WTC11 (cell line): ENCODE measurements at regions not wholly inside any gene's neighbourhood (a gene's known extent, or its start where the extent isn't known, plus 50 kb on each side); places are given as distances from the start of the nearest gene placed in this dataset.

ENCODE experiments used
- CBFB ChIP-seq: sonication (generic); formaldehyde crosslinking; IDR thresholded peaks from 2 replicates; pipeline ENCODE4 v1.8.1; 2022; ENCODE audit warnings: mild to moderate bottlenecking, low read depth, missing genetic modification reagents
- CREM ChIP-seq: sonication (generic); formaldehyde crosslinking; IDR thresholded peaks from 2 replicates; pipeline ENCODE4 v1.8.1; 2022; ENCODE audit warnings: mild to moderate bottlenecking, missing genetic modification reagents, moderate library complexity
- NFATC4 ChIP-seq: fragments of 250-450 bp; sonication (Bioruptor Pico); IDR thresholded peaks from 2 replicates; pipeline ENCODE4 v1.9.0; 2021; ENCODE audit warnings: mild to moderate bottlenecking
- NFE2L1 ChIP-seq: sonication (generic); formaldehyde crosslinking; IDR thresholded peaks from 2 replicates; pipeline ENCODE4 v1.8.1; 2023; ENCODE audit warnings: missing genetic modification reagents
- NR1H2 ChIP-seq: sonication (generic); formaldehyde crosslinking; IDR thresholded peaks from 2 replicates; pipeline ENCODE4 v1.9.0; 2021; ENCODE audit warnings: mild to moderate bottlenecking, moderate library complexity, missing genetic modification reagents
- NR2C2 ChIP-seq: sonication (generic); formaldehyde crosslinking; IDR thresholded peaks from 2 replicates; pipeline ENCODE4 v1.8.0; 2022; ENCODE audit warnings: mild to moderate bottlenecking, missing genetic modification reagents
- PRRX2 ChIP-seq: fragments of 250-450 bp; sonication (Bioruptor Pico); IDR thresholded peaks from 2 replicates; pipeline ENCODE4 v1.8.0; 2021; ENCODE audit warnings: mild to moderate bottlenecking
- RELA ChIP-seq: sonication (generic); formaldehyde crosslinking; IDR thresholded peaks from 2 replicates; pipeline ENCODE4 v1.8.1; 2022; ENCODE audit warnings: missing genetic modification reagents, mild to moderate bottlenecking, borderline replicate concordance
- SP1 ChIP-seq: sonication (generic); formaldehyde crosslinking; conservative IDR thresholded peaks from 2 replicates; pipeline ENCODE4 v1.8.1; 2022; ENCODE audit warnings: missing genetic modification reagents
- ZNF317 ChIP-seq: sonication (generic); formaldehyde crosslinking; IDR thresholded peaks from 2 replicates; pipeline ENCODE4 v1.8.1; 2023; ENCODE audit warnings: low read depth, mild to moderate bottlenecking, moderate library complexity, missing genetic modification reagents, borderline replicate concordance
- TF ChIP-seq, protein P1 (sequence below): sonication (generic); formaldehyde crosslinking; IDR thresholded peaks from 2 replicates; pipeline ENCODE4 v1.8.0; 2022; ENCODE audit warnings: mild to moderate bottlenecking, missing genetic modification reagents
- TF ChIP-seq, protein P2 (sequence below): sonication (generic); formaldehyde crosslinking; IDR thresholded peaks from 2 replicates; pipeline ENCODE4 v1.8.0; 2022; ENCODE audit warnings: mild to moderate bottlenecking, missing genetic modification reagents
- TF ChIP-seq, protein P3 (sequence below): fragments of 200-600 bp; IDR thresholded peaks from 2 replicates; pipeline ENCODE4 v1.8.0; 2022; ENCODE audit warnings: antibody characterized with exemption
- TF ChIP-seq, protein P4 (sequence below): fragments of 250-450 bp; sonication (Bioruptor Pico); IDR thresholded peaks from 2 replicates; pipeline ENCODE4 v1.8.0; 2021; ENCODE audit warnings: mild to moderate bottlenecking

DNA sequence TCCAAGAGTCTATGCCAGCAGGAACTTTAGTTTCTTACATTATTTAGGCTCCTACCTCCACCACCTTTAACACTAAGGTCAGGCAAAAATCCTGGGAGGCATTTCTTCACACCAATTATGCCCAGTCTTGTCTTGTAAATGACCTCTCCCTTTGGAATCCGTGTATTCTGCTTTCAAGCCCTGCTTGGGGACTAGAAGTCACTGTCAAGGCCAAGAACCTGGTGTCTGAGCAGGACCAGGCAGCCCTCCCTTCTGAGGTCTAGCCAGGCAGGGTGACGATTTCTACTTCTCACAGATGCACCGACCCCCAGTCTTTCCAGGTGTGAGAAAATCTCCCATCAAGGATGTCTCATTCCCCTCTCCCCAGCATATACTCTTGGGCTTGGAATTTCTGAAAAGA lies 82.7 kb upstream of the C1QTNF7 start:
- TF ChIP-seq, protein P1, sequence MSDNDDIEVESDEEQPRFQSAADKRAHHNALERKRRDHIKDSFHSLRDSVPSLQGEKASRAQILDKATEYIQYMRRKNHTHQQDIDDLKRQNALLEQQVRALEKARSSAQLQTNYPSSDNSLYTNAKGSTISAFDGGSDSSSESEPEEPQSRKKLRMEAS = no peak
- TF ChIP-seq, protein P2, sequence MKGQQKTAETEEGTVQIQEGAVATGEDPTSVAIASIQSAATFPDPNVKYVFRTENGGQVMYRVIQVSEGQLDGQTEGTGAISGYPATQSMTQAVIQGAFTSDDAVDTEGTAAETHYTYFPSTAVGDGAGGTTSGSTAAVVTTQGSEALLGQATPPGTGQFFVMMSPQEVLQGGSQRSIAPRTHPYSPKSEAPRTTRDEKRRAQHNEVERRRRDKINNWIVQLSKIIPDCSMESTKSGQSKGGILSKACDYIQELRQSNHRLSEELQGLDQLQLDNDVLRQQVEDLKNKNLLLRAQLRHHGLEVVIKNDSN (CRISPR knock-in tag) = no peak
- TF ChIP-seq, protein P3, sequence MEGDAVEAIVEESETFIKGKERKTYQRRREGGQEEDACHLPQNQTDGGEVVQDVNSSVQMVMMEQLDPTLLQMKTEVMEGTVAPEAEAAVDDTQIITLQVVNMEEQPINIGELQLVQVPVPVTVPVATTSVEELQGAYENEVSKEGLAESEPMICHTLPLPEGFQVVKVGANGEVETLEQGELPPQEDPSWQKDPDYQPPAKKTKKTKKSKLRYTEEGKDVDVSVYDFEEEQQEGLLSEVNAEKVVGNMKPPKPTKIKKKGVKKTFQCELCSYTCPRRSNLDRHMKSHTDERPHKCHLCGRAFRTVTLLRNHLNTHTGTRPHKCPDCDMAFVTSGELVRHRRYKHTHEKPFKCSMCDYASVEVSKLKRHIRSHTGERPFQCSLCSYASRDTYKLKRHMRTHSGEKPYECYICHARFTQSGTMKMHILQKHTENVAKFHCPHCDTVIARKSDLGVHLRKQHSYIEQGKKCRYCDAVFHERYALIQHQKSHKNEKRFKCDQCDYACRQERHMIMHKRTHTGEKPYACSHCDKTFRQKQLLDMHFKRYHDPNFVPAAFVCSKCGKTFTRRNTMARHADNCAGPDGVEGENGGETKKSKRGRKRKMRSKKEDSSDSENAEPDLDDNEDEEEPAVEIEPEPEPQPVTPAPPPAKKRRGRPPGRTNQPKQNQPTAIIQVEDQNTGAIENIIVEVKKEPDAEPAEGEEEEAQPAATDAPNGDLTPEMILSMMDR = no peak
- TF ChIP-seq, protein P4, sequence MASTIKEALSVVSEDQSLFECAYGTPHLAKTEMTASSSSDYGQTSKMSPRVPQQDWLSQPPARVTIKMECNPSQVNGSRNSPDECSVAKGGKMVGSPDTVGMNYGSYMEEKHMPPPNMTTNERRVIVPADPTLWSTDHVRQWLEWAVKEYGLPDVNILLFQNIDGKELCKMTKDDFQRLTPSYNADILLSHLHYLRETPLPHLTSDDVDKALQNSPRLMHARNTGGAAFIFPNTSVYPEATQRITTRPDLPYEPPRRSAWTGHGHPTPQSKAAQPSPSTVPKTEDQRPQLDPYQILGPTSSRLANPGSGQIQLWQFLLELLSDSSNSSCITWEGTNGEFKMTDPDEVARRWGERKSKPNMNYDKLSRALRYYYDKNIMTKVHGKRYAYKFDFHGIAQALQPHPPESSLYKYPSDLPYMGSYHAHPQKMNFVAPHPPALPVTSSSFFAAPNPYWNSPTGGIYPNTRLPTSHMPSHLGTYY = no peak
- no peak for TF ChIP-seq NR2C2
- no peak for TF ChIP-seq NFE2L1 (CRISPR knock-in tag)
- no peak for TF ChIP-seq CBFB
- TF ChIP-seq NFATC4 (CRISPR knock-in tag) = no peak
- no peak for TF ChIP-seq RELA
- no peak for TF ChIP-seq SP1
- no peak for TF ChIP-seq NR1H2 (CRISPR knock-in tag)
- TF ChIP-seq ZNF317 = no peak
- TF ChIP-seq CREM (CRISPR knock-in tag) = no peak
- no peak for TF ChIP-seq PRRX2 (CRISPR knock-in tag)
